NT2/D1 (cell line): ENCODE measurements at regions not wholly inside any gene's neighbourhood (a gene's known extent, or its start where the extent isn't known, plus 50 kb on each side); places are given as distances from the start of the nearest gene placed in this dataset.

Experiments
- DNase-seq: peaks from one replicate; pipeline ENCODE4 v3.0.0-alpha.2; 2011; ENCODE audit warnings: low read depth, low spot score
- H3K27me3 ChIP-seq: 2 replicates; pipeline ENCODE4 v1.6.0; 2011; ENCODE audit warnings: mild to moderate bottlenecking; ENCODE audit not compliant: insufficient read length, insufficient read depth
- H3K36me3 ChIP-seq: 2 replicates; pipeline ENCODE4 v1.6.1; 2011; ENCODE audit warnings: mild to moderate bottlenecking, low read length, mixed read lengths; ENCODE audit not compliant: insufficient read depth, insufficient read length
- H3K4me1 ChIP-seq: 2 replicates; pipeline ENCODE4 v1.5.1; 2011; ENCODE audit not compliant: insufficient read depth, insufficient read length
- H3K4me3 ChIP-seq: 2 replicates; pipeline ENCODE4 v1.5.1; 2011; ENCODE audit warnings: low read depth; ENCODE audit not compliant: insufficient read length
- H3K9ac ChIP-seq: 2 replicates; pipeline ENCODE4 v1.6.0; 2011; ENCODE audit warnings: low read depth; ENCODE audit not compliant: insufficient read length
- H3K9me3 ChIP-seq: 2 replicates; pipeline ENCODE4 v1.5.1; 2011; ENCODE audit warnings: mild to moderate bottlenecking, low read length; ENCODE audit not compliant: insufficient read depth
- SUZ12 ChIP-seq: IDR thresholded peaks from 2 replicates; pipeline ENCODE4 v1.6.1; 2011; ENCODE audit not compliant: insufficient read length, insufficient read depth; ENCODE audit errors: extremely low read depth
- ZNF274 ChIP-seq: IDR thresholded peaks from 2 replicates; pipeline ENCODE4 v1.6.1; 2011; ENCODE audit warnings: mild to moderate bottlenecking, low read depth, low read length

DNA sequence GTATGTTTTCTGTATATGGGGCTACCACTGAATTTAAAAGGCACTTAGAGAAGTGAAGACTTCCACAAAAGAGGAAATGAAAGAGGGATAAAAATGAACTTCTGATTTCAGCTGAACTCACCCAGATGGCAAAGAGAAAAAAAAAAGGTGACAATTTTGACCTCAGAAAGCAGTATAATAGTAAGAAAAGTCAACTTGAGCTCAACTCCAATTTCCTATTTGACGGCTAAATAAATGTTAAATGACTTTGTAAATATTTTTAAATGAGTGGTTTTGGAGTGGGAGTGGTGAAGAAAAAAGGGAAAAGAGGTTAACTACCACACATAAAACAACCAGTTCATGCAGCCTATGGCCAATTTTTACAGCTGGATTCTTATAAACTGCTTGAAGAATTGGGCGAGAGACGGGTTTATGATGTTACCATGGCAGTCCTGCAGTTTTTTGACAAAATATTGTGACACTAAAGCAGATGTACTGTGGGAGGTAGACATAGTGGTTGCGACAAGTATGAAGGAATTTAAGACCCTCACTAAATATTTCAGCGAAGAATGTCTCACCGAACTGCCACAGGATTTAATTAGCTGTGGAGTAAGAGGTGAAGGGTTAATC, 49.8 kb upstream of the ADTRP start:
- no peaks in the 10 kb centered on the region for H3K27me3 ChIP-seq
- TF ChIP-seq SUZ12 (no peak), ZNF274 (no peak)
- no peaks in the 10 kb centered on the region for H3K36me3 ChIP-seq
- no peak for DNase-seq
- H3K9me3 ChIP-seq: no peaks in the 10 kb centered on the region
- no peak overlapping the region for H3K4me3 ChIP-seq
- H3K9ac ChIP-seq: no peak overlapping the region
- H3K4me1 ChIP-seq: no peaks in the 10 kb centered on the region
